Mesenchymal stem cell (in vitro differentiated cells and primary cell): ENCODE measurements at regions not wholly inside any gene's neighbourhood (a gene's known extent, or its start where the extent isn't known, plus 50 kb on each side); places are given as distances from the start of the nearest gene placed in this dataset.

Experiments used
- DNase-seq: peaks from one replicate; pipeline ENCODE4 v3.0.0-alpha.2; 2013
- H2AFZ ChIP-seq: one replicate; pipeline ENCODE4 v1.6.1; 2013; ENCODE audit warnings: low read depth, mild to moderate bottlenecking, control low read depth, inconsistent platforms, low read length, moderate library complexity
- H2AK5ac ChIP-seq: 2 replicates; pipeline ENCODE4 v1.6.1; 2013; ENCODE audit warnings: low read length, moderate library complexity, mild to moderate bottlenecking, inconsistent platforms; ENCODE audit not compliant: severe bottlenecking
- H2BK120ac ChIP-seq: one replicate; pipeline ENCODE4 v1.6.1; 2013; ENCODE audit warnings: low read depth, mild to moderate bottlenecking, inconsistent platforms, low read length, moderate library complexity
- H2BK12ac ChIP-seq, 2 experiments: one replicate each; pipeline ENCODE4 v1.6.1; 2013; ENCODE audit warnings: inconsistent platforms in 2 of 2, low read length in 2 of 2, mild to moderate bottlenecking in 2 of 2, moderate library complexity in 2 of 2, control low read depth in 1 of 2
- H2BK15ac ChIP-seq: one replicate; pipeline ENCODE4 v1.6.1; 2013; ENCODE audit warnings: mild to moderate bottlenecking, low read depth, inconsistent platforms; ENCODE audit not compliant: poor library complexity, severe bottlenecking
- H2BK5ac ChIP-seq: 2 replicates; pipeline ENCODE4 v1.6.1; 2013; ENCODE audit warnings: low read depth, mild to moderate bottlenecking, low read length, control low read depth, inconsistent platforms; ENCODE audit not compliant: poor library complexity, severe bottlenecking
- H3K14ac ChIP-seq, 2 experiments: one replicate each; pipeline ENCODE4 v1.6.1; 2013; ENCODE audit warnings: inconsistent platforms in 2 of 2, low read length in 2 of 2, control low read depth in 1 of 2, mild to moderate bottlenecking in 1 of 2, moderate library complexity in 1 of 2
- H3K18ac ChIP-seq, 2 experiments: one replicate each; pipeline ENCODE4 v1.6.1; 2013; ENCODE audit warnings: inconsistent platforms in 2 of 2, low read length in 2 of 2, control low read depth in 1 of 2, low read depth in 1 of 2, mild to moderate bottlenecking in 1 of 2
- H3K23ac ChIP-seq, 2 experiments: one replicate each; pipeline ENCODE4 v1.6.1; 2013; ENCODE audit warnings: inconsistent platforms in 2 of 2, low read length in 2 of 2, mild to moderate bottlenecking in 2 of 2, moderate library complexity in 2 of 2, control low read depth in 1 of 2
- H3K27ac ChIP-seq: 2 replicates; pipeline ENCODE4 v1.5.1; 2013; ENCODE audit warnings: mild to moderate bottlenecking, moderate library complexity, low read length, control low read depth, inconsistent platforms; ENCODE audit not compliant: poor library complexity, severe bottlenecking
- H3K27me3 ChIP-seq, 2 experiments: 2 replicates each; pipeline versions ENCODE4 v1.6.1 to v1.7.0; 2013; ENCODE audit warnings: low read length in 2 of 2, mild to moderate bottlenecking in 2 of 2, moderate library complexity in 2 of 2, control low read depth in 1 of 2, inconsistent platforms in 1 of 2; ENCODE audit not compliant: control insufficient read depth in 1 of 2, insufficient read depth in 1 of 2
- H3K36me3 ChIP-seq, 2 experiments: 2 replicates each; pipeline versions ENCODE4 v1.6.1 to v1.7.0; 2013; ENCODE audit warnings: low read length in 2 of 2, control low read depth in 1 of 2, inconsistent platforms in 1 of 2, low read depth in 1 of 2, mild to moderate bottlenecking in 1 of 2; ENCODE audit not compliant: insufficient read depth in 2 of 2, control insufficient read depth in 1 of 2
- H3K4ac ChIP-seq, 2 experiments: one replicate each; pipeline ENCODE4 v1.6.1; 2013; ENCODE audit warnings: inconsistent platforms in 2 of 2, low read length in 2 of 2, mild to moderate bottlenecking in 2 of 2, moderate library complexity in 2 of 2, control low read depth in 1 of 2, low read depth in 1 of 2
- H3K4me1 ChIP-seq: 2 replicates; pipeline ENCODE4 v1.6.1; 2013; ENCODE audit warnings: low read depth, low read length, control low read depth; ENCODE audit not compliant: control insufficient read depth, insufficient read depth
- H3K4me2 ChIP-seq: 2 replicates; pipeline ENCODE4 v1.6.1; 2013; ENCODE audit warnings: low read length, mild to moderate bottlenecking, inconsistent platforms; ENCODE audit not compliant: poor library complexity, severe bottlenecking
- H3K4me3 ChIP-seq, 2 experiments: 2 replicates each; pipeline versions ENCODE4 v1.5.1 to v1.7.0; 2013; ENCODE audit warnings: low read length in 2 of 2, mild to moderate bottlenecking in 2 of 2, control low read depth in 1 of 2, low read depth in 1 of 2; ENCODE audit not compliant: insufficient read depth in 1 of 2
- H3K79me1 ChIP-seq: replicated peaks from 2 replicates; pipeline ENCODE4 v1.6.1; 2013; ENCODE audit warnings: mild to moderate bottlenecking, control low read depth, low read length, inconsistent platforms; ENCODE audit not compliant: poor library complexity, severe bottlenecking
- H3K9ac ChIP-seq: 2 replicates; pipeline ENCODE4 v1.7.0; 2013; ENCODE audit warnings: mild to moderate bottlenecking, low read length, moderate library complexity
- H3K9me3 ChIP-seq: 2 replicates; pipeline ENCODE4 v1.7.0; 2013; ENCODE audit warnings: mild to moderate bottlenecking, low read length; ENCODE audit not compliant: control insufficient read depth
- H4K8ac ChIP-seq: one replicate; pipeline ENCODE4 v1.6.1; 2013; ENCODE audit warnings: inconsistent platforms, mild to moderate bottlenecking, low read length, moderate library complexity
- H4K91ac ChIP-seq: one replicate; pipeline ENCODE4 v1.6.1; 2013; ENCODE audit warnings: mild to moderate bottlenecking, low read length, inconsistent platforms
- WGBS: methylation state at CpG from one replicate; pipeline ENCODE4 v1.1.7; 2013; ENCODE audit warnings: mixed read lengths; 5-methylcytosine and 5-hydroxymethylcytosine counted together

- no peaks in the 10 kb centered on the region for H3K4me1 ChIP-seq
- no peaks in the 10 kb centered on the region for H3K79me1 ChIP-seq
- no peak overlapping the region for H3K4me2 ChIP-seq
- no peaks in the 10 kb centered on the region for H3K27me3 ChIP-seq
- 92% methylated on average over 3 of the region's 4 CpGs for WGBS
- no peak overlapping the region for H3K4me3 ChIP-seq
- no peak overlapping the region for H3K27ac ChIP-seq
- no peak overlapping the region for H3K18ac ChIP-seq
- H2BK5ac ChIP-seq = no peak overlapping the region
- DNase-seq = no peak
- no peak overlapping the region for H2AK5ac ChIP-seq
- no peak overlapping the region for H4K8ac ChIP-seq
- no peak overlapping the region for H2BK120ac ChIP-seq
- H3K36me3 ChIP-seq = no peaks in the 10 kb centered on the region
- H3K14ac ChIP-seq = no peak overlapping the region
- no peak overlapping the region for H3K4ac ChIP-seq
- H2BK12ac ChIP-seq = no peak overlapping the region
- no peak overlapping the region for H4K91ac ChIP-seq
- no peak overlapping the region for H2AFZ ChIP-seq
- no peak overlapping the region for H2BK15ac ChIP-seq
- no peaks in the 10 kb centered on the region for H3K9me3 ChIP-seq
- H3K23ac ChIP-seq = no peak overlapping the region
- no peak overlapping the region for H3K9ac ChIP-seq
Observed at GRCh38 chr16:64254443-64255367, 867.2 kb downstream of the CDH11 start.

GRCh38 chr16:64253525-64253924 is 868.3 kb downstream of the CDH11 start:
- Histone ChIP-seq H3K79me1 (no peaks in the 10 kb centered on the region), H3K9me3 (no peaks in the 10 kb centered on the region), H3K9ac (no peak overlapping the region), H3K14ac (no peak overlapping the region), H2AK5ac (no peak overlapping the region), H4K91ac (no peak overlapping the region), H2BK15ac (no peak overlapping the region), H3K27ac (no peak overlapping the region), H3K4me1 (no peaks in the 10 kb centered on the region), H2AFZ (no peak overlapping the region), H3K27me3 (no peaks in the 10 kb centered on the region), H2BK120ac (no peak overlapping the region), H3K36me3 (no peaks in the 10 kb centered on the region), H2BK12ac (no peak overlapping the region), H3K4me3 (no peak overlapping the region), H4K8ac (no peak overlapping the region), H3K4ac (no peak overlapping the region), H3K23ac (no peak overlapping the region), H2BK5ac (no peak overlapping the region), H3K18ac (no peak overlapping the region), H3K4me2 (no peak overlapping the region)
- 93% methylated on average over 2 of the region's 3 CpGs for WGBS
- no peak for DNase-seq

GRCh38 chr16:64253096-64253495 is 868.8 kb downstream of the CDH11 start:
- Histone ChIP-seq H3K36me3 (no peaks in the 10 kb centered on the region), H2AFZ (no peak overlapping the region), H3K18ac (no peak overlapping the region), H3K14ac (no peak overlapping the region), H3K4me1 (no peaks in the 10 kb centered on the region), H2BK12ac (no peak overlapping the region), H2BK5ac (no peak overlapping the region), H2BK120ac (no peak overlapping the region), H3K9me3 (no peaks in the 10 kb centered on the region), H3K4ac (no peak overlapping the region), H3K27me3 (no peaks in the 10 kb centered on the region), H3K9ac (no peak overlapping the region), H4K91ac (no peak overlapping the region), H4K8ac (no peak overlapping the region), H3K27ac (no peak overlapping the region), H2AK5ac (no peak overlapping the region), H3K4me3 (no peak overlapping the region), H3K23ac (no peak overlapping the region), H2BK15ac (no peak overlapping the region), H3K4me2 (no peak overlapping the region), H3K79me1 (no peaks in the 10 kb centered on the region)
- DNase-seq = no peak

- no peak overlapping the region for H2BK120ac ChIP-seq
- H4K8ac ChIP-seq = no peak overlapping the region
- no peak overlapping the region for H3K23ac ChIP-seq
- H3K4me2 ChIP-seq = no peak overlapping the region
- H2BK5ac ChIP-seq = no peak overlapping the region
- H3K27ac ChIP-seq = no peak overlapping the region
- no peaks in the 10 kb centered on the region for H3K27me3 ChIP-seq
- no peak overlapping the region for H2AFZ ChIP-seq
- no peak overlapping the region for H3K14ac ChIP-seq
- H3K36me3 ChIP-seq = no peaks in the 10 kb centered on the region
- no peaks in the 10 kb centered on the region for H3K79me1 ChIP-seq
- H2BK15ac ChIP-seq = no peak overlapping the region
- H3K4me1 ChIP-seq = no peaks in the 10 kb centered on the region
- no peak overlapping the region for H3K9ac ChIP-seq
- H3K4ac ChIP-seq = no peak overlapping the region
- DNase-seq = no peak
- H2AK5ac ChIP-seq = no peak overlapping the region
- H4K91ac ChIP-seq = no peak overlapping the region
- WGBS = 40% methylated on average over 1 of the region's 2 CpGs
- no peak overlapping the region for H3K18ac ChIP-seq
- no peaks in the 10 kb centered on the region for H3K9me3 ChIP-seq
- no peak overlapping the region for H3K4me3 ChIP-seq
- H2BK12ac ChIP-seq = no peak overlapping the region
Observed at GRCh38 chr16:64251742-64252141, 870.1 kb downstream of the CDH11 start.
